GM12865 (cell line): ENCODE measurements at regions not wholly inside any gene's neighbourhood (a gene's known extent, or its start where the extent isn't known, plus 50 kb on each side); places are given as distances from the start of the nearest gene placed in this dataset.
"Not testable (repeated sequence)": the region's sequence is repeated elsewhere in the genome, so short reads cannot be mapped to it uniquely, and the experiment has no call there.

Experiments
- DNase-seq: peaks from one replicate; pipeline ENCODE4 v3.0.0; 2010; ENCODE audit warnings: low read depth
- H3K4me3 ChIP-seq: 2 replicates; pipeline ENCODE4 v1.5.1; 2011; ENCODE audit warnings: mild to moderate bottlenecking, low read depth, low read length, control low read depth
- CTCF ChIP-seq: IDR thresholded peaks from 2 replicates; pipeline ENCODE4 v1.5.1; 2011; ENCODE audit warnings: low read length, control low read depth, low read depth, inconsistent platforms; ENCODE audit not compliant: insufficient read depth; ENCODE audit errors: missing control alignments

- no peak overlapping the region for H3K4me3 ChIP-seq
- no peak for DNase-seq
- TF ChIP-seq CTCF = no peak
Measured at GRCh38 chr1:14167884-14168283, 430.6 kb upstream of the KAZN start.

GRCh38 chr1:14168326-14169063 is 430.0 kb upstream of the KAZN start:
- no peak for TF ChIP-seq CTCF
- DNase-seq = no peak
- H3K4me3 ChIP-seq = no peak overlapping the region

GRCh38 chr1:14173598-14173997 is 424.9 kb upstream of the KAZN start:
- no peak for TF ChIP-seq CTCF
- no peak for DNase-seq
- no peak overlapping the region for H3K4me3 ChIP-seq

- not testable (repeated sequence) for H3K4me3 ChIP-seq, DNase-seq
Measured at GRCh38 chr1:14177866-14178265, 420.6 kb upstream of the KAZN start.

- DNase-seq = no peak
- no peak overlapping the region for H3K4me3 ChIP-seq
- TF ChIP-seq CTCF = no peak
Measured at GRCh38 chr1:14180738-14181137, 417.7 kb upstream of the KAZN start.

- DNase-seq = peak; percentile 9
- TF ChIP-seq CTCF = no peak
Measured at GRCh38 chr1:14181191-14181795, 417.2 kb upstream of the KAZN start.

GRCh38 chr1:14182856-14183255 is 415.6 kb upstream of the KAZN start:
- no peak overlapping the region for H3K4me3 ChIP-seq
- DNase-seq = peak; percentile 2
- TF ChIP-seq CTCF = no peak

More at GRCh38 chr1:14181191-14181795, 417.2 kb upstream of the KAZN start:
- H3K4me3 ChIP-seq = no peak overlapping the region
